Medulla oblongata (tissue), 1 donor: ENCODE measurements at regions not wholly inside any gene's neighbourhood (a gene's known extent, or its start where the extent isn't known, plus 50 kb on each side); places are given as distances from the start of the nearest gene placed in this dataset.
"Not testable (repeated sequence)": the region's sequence is repeated elsewhere in the genome, so short reads cannot be mapped to it uniquely, and the experiment has no call there.

Experiments used
- DNase-seq: peaks from one replicate; pipeline ENCODE4 v3.0.0-alpha.2; 2015; ENCODE audit errors: extremely low spot score

GRCh38 chr2:237214963-237215362 is 129.3 kb downstream of the COPS8 start:
- no peak for DNase-seq

GRCh38 chr2:237217995-237218616 is 132.4 kb downstream of the COPS8 start:
- no peak for DNase-seq

DNA sequence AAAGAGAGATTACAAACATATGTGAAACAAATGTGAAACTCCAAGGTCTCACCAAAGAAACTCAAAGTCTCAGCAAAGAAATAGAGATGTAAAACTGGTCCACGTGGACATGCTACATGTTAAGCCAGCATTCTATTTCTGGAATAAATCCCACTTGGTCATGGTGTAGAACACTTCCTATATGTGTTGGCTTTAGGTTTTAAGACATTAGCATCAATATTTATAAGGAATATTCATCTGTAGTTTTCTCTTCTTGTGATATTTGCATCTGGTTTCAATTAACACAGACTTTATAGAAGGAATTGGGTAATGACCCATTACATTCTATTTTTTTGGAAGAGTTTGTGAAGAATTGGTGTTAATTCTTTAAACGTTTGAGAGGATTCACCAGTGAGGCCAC is 133.1 kb downstream of the COPS8 start:
- DNase-seq: no peak

DNA sequence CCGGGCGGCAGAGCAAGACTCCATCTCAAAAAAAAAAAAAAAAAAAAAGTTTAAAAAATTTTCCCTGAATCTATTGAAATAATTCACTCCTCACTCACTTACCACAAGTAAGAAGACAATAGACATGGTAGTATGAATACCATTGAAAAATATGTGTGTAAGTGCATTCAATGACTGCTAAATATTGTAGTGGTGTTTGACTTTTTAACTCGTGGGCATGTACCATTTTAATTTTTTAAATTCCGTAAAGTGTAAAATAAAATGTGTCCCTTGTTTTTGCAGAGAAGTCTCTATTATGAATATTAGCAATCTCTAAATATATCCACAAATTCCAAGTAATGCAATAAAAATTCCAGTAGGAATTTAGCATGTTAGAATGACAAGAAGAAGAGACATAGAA is 134.1 kb downstream of the COPS8 start:
- DNase-seq: no peak

DNA sequence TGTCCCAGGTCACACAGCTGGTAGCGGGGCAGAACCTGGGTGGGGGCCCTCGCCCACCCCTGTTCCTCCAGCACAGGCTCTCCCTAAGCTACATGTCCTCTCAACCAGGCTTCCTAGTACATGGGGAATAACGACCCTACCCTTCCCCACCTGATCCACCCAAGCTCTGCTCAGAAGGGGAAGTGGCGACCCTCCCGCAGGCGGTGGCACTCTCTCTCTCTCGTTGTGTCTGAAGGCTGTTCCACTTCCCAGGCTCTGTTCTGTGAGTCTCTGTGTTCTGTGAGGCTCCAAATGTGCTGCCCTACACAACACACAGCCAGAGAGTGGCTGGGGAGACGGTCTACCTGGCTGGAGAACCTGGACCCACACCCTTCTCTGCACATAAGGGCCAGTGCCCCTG is 135.8 kb downstream of the COPS8 start:
- DNase-seq: no peak

- DNase-seq: no peak
Measured at GRCh38 chr2:237222178-237222577, 136.5 kb downstream of the COPS8 start.

GRCh38 chr2:237222601-237223041 is 136.9 kb downstream of the COPS8 start:
- no peak for DNase-seq

- no peak for DNase-seq
Measured at GRCh38 chr2:237223201-237223861, 137.6 kb downstream of the COPS8 start.

GRCh38 chr2:237227190-237227589 is 141.5 kb downstream of the COPS8 start:
- no peak for DNase-seq

DNA sequence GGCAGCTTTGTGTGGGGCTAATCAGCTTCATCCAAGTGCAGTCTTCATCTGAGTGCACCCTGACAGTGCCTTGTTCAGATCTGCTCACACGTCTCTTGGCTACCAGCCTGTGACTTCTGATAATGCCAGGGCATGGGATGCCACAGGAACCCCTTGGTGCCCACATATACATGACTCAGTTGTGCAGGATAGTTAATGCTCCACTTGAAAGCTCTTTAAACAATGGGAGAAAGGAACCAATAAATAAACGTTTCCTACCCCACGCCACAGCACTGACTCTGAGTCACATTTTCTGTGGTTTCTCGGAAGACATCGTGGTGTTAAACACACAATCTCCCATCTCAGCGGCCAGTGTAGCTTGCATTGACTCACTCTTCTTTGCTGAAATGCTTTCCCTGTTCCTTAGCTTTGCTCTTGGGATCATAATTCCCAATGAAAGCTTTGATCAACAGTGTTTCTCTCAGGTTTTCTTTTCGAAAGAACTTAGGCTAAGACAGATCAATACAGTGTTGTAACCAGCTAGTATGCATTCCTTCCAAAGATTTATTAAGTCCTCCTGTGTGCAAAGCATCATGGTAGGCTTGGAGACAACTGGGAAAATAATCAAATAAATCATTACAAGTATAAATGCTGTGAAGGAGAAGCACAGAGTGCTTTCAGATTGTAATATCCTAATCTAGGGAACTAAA is 142.0 kb downstream of the COPS8 start:
- no peak for DNase-seq

DNA sequence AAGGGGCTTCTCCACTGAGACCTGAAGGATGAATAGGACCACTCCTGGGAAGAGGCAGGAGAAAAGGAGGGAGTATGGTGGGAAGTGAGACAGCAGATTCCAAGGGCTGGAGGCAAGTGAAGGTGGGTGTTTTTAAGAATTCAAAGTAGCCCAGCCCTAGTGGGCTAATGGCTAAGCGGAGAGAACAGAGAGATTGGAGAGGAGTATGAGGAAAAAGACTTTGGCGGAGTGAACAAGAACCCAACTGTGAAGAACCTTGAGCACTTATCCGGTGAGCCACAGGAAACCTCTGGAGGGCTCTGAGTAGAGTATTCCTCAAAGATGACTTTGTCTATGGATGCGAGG is 142.6 kb downstream of the COPS8 start:
- DNase-seq: no peak

- no peak for DNase-seq
Measured at GRCh38 chr2:237229905-237230304, 144.2 kb downstream of the COPS8 start.

GRCh38 chr2:237230355-237230754 is 144.7 kb downstream of the COPS8 start:
- DNase-seq: no peak

GRCh38 chr2:237231593-237231992 is 145.9 kb downstream of the COPS8 start:
- DNase-seq: no peak

GRCh38 chr2:237232166-237232565 is 146.5 kb downstream of the COPS8 start:
- peak; percentile 60 for DNase-seq

DNA sequence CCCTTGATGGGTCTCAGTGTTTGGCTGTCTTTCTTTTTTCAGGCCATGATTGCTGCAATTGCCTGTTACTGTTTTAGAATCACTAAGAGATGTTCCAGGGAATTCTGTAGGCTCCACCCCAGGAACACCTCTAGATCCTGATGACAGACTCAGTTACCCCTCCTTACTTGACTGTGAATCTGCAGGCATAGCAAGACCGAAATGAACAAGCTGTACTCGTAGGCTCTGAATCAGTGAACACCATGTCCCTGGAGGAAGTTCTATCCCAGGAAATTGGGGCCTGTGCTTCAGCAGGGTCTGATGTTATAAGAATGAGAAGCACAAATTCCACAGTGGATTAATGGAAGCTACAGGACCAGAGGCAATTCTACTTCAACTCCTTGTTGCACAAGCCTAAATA is 148.6 kb downstream of the COPS8 start:
- DNase-seq: no peak

DNA sequence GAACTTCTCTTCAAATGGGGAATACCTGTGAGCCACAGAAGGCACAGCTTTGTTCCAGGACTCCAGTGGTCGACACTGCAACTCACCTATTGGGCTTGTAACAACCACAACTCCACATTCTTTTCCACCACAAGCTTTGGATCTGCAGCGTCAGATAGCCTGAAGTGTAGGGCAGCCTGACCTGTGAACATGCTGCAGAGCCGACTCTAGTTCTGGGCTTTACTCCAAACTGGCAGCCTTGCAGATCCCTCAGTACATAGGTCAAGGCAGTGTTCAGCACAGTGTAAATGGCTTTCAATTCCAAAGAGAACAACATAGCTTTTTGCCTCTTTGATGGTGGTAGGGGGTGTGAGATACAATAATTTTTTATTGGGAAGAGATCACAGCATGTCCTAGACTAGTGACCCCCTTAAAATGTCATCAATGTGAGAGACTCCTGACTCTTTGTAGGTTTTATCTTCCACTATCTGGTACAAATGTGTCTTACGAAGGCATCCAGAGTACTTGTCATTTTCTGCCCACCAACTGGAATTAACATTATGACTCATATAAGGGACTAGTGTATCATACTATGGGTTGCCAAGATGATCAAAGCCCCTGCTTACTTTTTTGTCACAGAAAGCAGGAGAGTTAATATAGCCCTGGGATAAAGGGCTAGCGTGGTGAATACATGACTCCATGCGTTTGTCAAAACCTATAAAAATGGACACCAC is 149.8 kb downstream of the COPS8 start:
- DNase-seq: peak; percentile 61

DNA sequence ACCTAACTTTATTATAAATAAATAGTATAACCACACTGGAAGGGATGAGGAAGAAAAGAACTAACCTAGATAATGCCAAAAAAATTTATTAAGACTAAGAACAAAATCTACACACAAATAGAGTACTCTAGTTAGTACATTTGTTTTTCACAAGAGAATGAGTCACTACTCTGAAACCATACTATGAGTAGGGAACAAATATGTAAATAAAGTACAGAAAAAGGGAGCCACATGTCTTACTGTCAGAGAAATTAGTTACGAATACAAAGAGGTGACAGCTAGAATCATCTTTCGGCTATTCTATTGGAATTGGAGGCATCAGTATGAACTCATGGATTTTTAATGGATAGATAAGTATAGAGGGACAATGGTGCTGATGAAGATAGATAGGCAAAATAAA is 150.5 kb downstream of the COPS8 start:
- DNase-seq: no peak

- DNase-seq: no peak
Measured at GRCh38 chr2:237238249-237238648, 152.6 kb downstream of the COPS8 start.

- DNase-seq: no peak
Measured at GRCh38 chr2:237240252-237240651, 154.6 kb downstream of the COPS8 start.

- not testable (repeated sequence) for DNase-seq
Measured at GRCh38 chr2:237240868-237241267, 155.2 kb downstream of the COPS8 start.

DNA sequence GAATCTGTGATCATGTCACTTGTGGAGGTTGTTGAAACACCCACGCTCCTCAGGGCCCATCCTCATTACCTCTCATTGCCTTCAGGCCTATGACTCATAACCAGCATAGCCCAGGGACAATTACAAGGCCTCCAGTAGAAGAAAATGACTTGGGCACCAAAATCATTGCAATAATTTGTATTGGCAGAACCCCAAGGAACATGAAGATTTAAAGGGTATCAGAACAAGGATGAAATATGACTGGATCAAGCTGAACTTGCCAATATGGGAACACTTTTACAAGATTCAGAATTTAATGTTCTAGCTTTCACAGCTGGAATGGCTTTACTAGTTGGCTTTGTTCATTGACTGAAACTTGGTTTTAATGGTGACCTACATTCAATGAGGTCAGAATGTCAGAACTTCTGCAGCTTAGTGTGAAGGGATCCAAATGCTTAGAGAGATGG is 156.4 kb downstream of the COPS8 start:
- DNase-seq: no peak

DNA sequence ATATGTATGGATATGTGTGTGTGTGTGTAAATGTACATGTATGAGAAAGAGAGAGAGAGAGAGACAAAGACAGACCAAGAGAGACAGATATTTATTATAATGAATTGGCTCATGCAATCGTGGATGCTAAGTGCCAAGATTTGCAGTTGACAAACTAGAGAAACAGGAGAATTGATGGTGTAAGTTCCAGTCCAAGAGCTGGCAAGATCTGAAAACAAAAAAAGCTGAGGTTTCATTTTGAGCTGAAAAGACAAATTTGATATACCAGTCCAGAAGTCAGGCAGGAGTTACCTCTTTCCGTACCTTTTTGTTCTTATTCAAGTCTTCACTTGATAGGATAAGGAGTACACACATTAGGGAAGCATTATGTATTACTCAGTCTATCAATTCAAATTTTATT is 157.8 kb downstream of the COPS8 start:
- DNase-seq: no peak
